DND-41 (cell line): ENCODE measurements at regions not wholly inside any gene's neighbourhood (a gene's known extent, or its start where the extent isn't known, plus 50 kb on each side); places are given as distances from the start of the nearest gene placed in this dataset.

Experiments
- EZH2 ChIP-seq: IDR thresholded peaks from 3 replicates; pipeline ENCODE4 v1.6.1; 2012; ENCODE audit warnings: borderline replicate concordance, low read depth, mild to moderate bottlenecking, moderate library complexity, low read length, inconsistent platforms; ENCODE audit not compliant: severe bottlenecking
- TF ChIP-seq, protein P1 (sequence below): IDR thresholded peaks from 2 replicates; pipeline ENCODE4 v1.5.1; 2012; ENCODE audit warnings: borderline replicate concordance, low read length, moderate library complexity, mild to moderate bottlenecking; ENCODE audit not compliant: poor library complexity, severe bottlenecking; ENCODE audit errors: extremely low read depth

DNA sequence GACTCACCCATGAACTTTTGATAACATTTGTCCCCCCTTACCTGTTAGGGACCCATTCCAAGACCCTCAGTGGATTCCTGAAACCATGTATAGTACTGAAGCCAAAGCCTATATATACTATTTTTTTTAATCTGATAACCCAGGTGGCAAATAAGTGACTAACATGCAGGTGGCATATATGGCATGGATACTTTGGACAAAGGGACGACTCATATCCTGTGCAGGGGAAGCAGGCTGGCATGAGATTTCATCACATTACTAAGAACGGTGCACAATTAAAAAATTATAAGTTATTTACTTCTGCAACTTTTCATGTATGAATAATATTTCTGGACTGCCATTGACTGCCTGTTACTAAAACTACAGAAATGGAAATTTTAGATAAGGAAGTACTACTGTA is 880.1 kb upstream of the FBXO33 start:
- TF ChIP-seq, protein P1, sequence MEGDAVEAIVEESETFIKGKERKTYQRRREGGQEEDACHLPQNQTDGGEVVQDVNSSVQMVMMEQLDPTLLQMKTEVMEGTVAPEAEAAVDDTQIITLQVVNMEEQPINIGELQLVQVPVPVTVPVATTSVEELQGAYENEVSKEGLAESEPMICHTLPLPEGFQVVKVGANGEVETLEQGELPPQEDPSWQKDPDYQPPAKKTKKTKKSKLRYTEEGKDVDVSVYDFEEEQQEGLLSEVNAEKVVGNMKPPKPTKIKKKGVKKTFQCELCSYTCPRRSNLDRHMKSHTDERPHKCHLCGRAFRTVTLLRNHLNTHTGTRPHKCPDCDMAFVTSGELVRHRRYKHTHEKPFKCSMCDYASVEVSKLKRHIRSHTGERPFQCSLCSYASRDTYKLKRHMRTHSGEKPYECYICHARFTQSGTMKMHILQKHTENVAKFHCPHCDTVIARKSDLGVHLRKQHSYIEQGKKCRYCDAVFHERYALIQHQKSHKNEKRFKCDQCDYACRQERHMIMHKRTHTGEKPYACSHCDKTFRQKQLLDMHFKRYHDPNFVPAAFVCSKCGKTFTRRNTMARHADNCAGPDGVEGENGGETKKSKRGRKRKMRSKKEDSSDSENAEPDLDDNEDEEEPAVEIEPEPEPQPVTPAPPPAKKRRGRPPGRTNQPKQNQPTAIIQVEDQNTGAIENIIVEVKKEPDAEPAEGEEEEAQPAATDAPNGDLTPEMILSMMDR: no peak
- no peak for TF ChIP-seq EZH2
